Esophagus mucosa (tissue), 1 donor: ENCODE measurements at regions not wholly inside any gene's neighbourhood (a gene's known extent, or its start where the extent isn't known, plus 50 kb on each side); places are given as distances from the start of the nearest gene placed in this dataset.
"Not testable (repeated sequence)": the region's sequence is repeated elsewhere in the genome, so short reads cannot be mapped to it uniquely, and the experiment has no call there.

Source experiments
- ATAC-seq: fragments of 200-7000 bp; cut with Tn5 transposase; one replicate; pipeline ENCODE4 v1.9.1; 2020
- donor health status: DM: yes; HTN: yes; CAD: no.

DNA sequence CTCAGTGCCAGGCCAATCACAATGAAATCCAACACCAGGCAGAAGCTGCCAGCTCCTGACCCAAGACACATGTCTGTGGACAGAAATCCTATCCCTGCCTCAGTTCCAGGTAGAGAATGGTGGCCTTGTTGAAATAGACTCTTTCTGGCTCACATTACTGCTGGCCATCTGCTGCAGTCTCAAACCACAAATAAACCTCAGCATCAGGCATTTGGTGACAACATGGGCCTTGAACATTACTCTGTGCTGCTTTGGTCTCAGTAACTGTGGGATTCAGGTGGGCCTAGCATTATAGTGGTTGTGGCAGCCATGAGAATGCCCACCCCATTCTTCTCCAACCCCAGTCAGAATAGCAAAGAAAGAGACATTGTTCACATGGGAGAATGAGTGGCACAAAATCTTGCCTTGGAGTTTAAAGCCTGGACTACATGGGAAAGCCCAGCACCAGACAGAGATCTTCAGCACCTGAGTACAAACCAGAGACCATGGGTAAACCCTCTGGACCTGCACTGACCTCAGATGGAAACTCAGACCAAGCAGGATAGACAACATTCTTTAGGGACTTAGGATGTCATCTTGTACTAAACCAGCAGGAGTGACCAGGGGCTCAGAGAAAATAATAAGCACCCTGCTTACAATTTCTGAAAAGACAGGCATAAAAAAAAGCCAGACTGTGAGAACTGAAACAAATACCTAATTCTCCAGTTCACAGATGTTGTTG is 50.4 kb upstream of the TRAM1L1 start:
- ATAC-seq: no peak

DNA sequence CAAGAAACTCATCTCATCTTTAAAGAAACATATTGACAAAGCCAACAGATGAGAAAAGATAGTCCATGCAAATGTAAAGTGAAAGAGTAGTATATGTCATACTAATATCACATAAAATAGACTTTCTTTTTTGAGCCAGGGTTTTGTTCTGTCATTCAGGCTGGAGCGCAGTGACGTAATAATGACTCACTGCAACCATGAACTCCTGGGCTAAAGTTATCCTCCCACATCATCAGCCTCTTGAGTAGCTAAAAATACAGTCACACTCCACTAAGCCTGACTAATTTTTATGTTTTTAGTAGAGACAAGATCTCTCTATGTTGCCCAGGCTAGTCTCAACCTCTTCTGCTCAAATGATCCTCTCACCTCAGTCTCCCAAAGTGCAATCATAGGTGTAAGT is 51.8 kb upstream of the TRAM1L1 start:
- ATAC-seq: peak; percentile 37

DNA sequence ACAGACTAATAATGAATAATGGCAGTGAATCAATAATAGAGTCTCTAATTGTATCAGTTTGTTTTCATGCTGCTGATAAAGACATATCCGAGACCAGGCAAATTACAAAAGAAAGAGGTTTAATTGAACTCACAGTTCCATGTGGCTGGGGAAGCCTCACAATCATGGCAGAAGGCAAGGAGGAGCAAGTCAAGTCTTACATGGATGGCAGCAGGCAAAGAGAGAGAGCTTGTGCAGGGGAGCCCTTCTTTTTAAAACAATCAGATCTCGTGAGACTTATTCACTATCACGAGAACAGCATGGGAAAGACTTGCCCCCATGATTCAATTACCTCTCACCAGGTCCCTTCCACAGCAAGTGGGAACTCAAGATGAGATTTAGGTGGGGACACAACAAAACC is 53.4 kb upstream of the TRAM1L1 start:
- not testable (repeated sequence) for ATAC-seq

DNA sequence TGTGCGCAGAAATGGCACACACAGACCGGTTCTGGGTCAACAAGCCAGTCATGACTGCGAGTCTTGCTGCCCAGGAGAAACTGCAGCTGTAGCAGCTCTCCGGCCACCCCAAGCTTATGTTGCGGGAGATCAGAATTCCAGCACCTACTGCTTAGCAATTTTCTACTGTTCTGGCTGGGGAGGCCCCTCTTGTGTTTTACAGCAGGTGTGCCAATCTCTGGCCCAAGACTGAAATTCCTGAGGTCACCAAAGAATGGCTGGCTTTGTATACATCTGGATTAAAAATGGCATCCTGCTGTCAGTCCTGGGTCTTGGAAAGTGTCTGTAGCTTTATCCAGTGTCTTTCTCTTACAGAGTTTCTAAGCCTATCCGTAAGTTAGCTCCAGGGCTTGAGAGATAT is 68.9 kb upstream of the TRAM1L1 start:
- ATAC-seq: no peak

DNA sequence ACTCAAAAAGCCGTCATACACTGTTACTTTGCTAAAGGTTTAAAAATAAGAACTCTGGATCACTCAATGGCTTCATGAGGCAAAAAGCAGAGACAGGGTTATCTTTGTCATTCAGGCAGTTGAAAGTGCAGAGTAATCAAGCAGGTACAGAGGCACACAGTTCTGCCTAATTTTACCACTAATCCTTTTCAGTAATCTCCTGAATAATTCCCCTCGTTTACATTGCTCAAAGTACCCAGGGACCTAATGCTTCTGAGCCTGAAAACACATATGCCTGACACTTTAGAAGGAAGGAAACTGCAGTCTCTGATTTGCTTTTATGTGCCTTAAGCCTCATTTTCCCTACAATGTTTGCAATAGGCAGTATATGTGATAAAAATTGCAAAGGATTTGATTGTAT is 71.4 kb upstream of the TRAM1L1 start:
- no peak for ATAC-seq

DNA sequence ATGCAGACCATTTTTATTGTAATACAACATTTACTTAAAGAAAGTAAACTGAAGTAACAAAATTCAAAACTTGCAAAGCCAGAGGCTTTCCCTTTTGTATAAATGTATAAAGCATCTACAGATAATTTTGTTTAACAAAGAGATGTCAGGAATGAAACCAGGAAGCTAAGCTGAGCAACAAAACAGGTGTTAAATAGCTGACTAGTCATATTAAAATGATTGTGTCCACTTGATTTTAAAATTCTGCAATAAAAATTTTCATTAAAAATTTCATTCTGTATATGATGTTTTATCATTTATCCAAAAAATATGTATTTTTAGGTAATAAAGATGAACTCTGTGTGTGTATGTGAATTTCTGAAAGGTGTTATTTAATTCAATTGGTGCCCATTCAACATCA is 72.0 kb upstream of the TRAM1L1 start:
- no peak for ATAC-seq

DNA sequence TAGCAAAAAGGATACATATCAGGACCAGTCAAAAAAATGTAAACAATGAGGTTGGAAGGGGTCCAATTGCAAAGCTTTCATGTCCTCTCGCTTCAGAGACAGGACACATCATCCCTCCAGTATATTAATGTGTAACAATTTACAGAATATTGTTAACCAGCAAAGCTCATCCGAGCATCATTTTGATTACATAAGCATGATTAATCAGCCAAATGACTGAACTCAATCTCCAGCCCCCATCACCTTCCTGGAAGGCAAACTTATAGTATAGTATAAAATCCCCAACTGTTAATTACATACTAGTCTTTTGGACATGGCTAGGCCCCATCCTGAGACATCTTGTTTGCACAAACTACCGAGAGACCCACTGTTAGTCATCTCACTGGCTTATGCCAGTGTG is 77.6 kb upstream of the TRAM1L1 start:
- ATAC-seq: no peak

DNA sequence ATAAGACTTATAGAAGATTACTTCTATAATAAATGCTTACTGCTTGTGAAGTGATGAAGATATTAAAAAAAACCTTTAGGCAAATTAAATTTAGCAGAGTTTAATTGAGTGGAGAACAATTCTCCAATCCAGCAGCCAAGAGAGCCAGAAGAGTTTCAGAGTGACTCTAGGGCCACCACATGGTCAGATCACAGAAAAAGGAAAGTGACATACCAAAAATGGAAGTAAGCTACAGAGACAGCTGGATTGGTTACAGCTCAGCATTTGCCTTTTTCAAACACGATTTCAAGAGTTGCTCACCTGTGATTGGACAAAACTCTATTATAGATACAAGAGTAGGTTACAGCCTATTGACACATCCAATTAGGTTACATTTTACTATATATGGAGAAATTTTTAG is 79.0 kb upstream of the TRAM1L1 start:
- no peak for ATAC-seq

DNA sequence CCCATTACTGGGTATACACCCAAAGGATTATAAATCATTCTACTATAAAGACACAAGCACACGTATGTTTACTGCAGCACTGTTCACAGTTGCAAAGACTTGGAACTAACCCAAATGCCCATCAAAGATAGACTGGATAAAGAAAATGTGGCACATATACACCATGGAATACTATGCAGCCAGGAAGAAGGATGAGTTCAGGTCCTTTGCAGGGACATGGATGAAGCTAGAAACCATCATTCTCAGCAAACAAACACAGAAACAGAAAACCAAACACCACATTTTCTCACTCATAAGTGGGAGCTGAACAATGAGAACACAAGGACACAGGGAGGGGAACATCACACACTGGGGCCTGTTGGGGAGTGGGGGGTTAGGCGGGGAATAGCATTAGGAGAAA is 90.0 kb upstream of the TRAM1L1 start:
- ATAC-seq: not testable (repeated sequence)

DNA sequence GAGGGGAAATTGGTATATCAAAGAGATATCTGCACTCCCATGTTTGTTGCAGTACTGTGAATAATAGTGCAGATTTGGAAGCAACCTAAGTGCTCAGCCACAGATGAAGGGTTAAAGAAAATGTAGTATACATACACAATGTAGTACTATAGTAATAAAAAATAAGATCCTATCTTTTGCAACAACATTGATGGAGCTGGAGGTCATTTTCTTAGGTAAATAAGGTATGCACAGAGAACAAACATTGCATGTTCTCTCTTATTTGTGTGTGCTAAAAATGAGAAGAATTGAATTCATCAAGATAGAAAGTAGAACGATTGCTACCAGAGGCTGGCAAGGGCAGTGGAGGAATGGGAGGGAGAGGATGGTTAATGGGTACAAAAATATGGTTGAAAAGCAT is 117.9 kb upstream of the TRAM1L1 start:
- ATAC-seq: no peak

DNA sequence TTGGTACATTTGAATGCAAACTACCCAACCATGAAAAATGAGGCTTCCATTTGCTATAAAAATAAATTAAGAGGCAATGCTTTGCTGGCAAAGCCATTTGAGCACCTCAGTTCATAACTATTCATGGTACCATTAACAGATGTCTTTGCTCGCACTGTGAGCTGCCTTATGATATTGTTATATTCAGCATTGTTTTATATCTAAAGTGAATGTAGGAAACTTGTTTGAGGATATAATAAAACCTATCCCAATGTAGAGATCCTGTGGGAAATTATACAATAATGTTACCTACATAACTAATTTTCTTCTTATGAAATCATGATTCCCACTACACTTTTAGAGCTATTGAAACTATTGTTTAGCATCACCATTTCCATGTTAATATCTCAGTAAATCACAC is 125.2 kb upstream of the TRAM1L1 start:
- no peak for ATAC-seq

DNA sequence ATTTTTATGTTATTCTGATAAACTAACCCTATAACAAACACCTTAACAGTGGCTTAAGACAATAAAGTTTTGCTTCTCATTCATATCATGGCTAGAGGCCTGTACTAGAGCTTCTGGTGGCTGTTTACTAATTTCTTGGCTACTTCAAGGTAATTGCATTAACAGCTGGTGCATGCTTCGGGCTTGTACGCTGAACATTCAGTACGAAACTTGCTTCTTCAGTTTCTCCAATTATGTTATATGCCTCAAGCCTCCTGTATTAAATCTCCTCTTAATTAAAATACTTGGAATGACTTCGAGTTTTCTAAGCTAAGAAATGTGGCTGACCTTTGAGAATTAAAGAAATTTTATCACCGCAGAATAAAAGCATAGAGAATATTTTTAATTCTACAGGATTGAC is 138.9 kb upstream of the TRAM1L1 start:
- no peak for ATAC-seq

DNA sequence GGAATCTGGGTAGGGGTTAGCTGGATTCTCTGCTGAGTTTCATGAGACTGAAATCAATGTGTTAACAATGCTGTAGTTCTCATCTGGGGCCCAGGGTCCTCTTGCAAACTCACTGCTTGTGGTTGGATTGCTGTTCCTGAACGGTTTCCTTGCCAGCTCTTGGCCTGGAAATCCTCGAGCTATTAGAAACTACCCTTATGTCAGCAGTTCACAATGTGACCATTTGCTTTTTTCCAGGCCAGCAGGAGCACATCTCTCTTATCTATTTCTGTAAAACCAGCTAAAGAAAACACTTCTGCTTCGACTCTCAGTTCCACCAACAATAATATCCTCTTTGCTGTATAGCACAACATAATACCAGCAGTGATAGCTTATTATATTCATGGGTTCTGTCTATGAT is 140.1 kb upstream of the TRAM1L1 start:
- no peak for ATAC-seq

DNA sequence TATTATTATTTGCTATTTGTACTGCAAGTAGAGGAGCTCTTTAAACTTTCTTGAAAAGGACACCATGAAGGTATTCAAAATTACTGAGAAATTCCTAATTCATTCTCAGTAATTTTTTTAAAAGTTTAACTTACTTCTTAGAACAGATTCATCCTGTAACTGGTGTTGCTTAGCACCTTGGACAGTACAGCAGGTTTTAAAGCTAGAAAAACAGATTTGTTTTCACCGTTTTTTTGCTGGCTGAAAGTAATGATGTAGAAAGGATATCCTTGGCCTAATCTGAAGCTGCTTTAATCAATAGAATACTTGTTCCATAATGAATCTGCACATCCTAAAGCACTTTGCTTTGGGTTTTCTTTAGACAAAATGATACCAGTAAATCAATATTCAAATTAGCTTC is 142.5 kb upstream of the TRAM1L1 start:
- ATAC-seq: no peak

DNA sequence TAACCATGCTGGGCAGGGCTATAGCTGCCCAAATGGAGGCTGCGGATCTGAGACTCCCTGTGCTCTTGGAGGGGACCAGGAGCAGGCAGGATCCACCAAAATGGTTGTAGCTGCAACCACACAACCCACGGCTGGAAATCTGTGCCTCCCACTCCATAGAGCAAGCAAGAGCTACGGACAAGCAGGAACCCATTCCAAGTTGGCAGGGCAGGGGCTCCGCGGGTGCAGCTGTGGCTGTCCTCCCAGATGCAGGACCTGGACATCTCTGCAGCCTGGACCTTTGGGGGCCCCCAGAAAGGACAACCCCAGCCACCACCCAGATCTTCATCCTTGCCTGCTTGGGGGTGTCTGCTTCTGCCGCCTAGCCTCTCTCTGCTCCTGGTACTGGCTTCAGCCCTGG is 154.1 kb upstream of the TRAM1L1 start:
- no peak for ATAC-seq

DNA sequence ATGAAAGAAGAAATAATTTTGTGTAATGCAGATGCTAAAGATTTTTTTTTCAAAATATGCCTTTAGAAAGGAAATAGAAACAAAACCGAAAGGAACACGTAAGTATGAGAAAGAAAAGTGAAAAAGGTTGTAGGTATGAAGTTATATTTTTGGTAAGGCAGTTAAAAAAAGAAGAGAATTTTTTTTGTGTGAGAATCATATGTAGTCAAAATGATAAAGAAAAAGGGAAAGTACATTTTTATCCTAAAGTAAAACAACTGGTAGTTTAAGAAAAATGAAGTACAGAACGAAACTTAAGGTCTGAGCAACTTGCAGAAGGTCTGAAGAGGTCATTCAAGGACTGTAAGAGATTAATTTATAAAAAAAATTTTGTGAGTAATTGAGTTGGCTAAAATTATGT is 164.0 kb upstream of the TRAM1L1 start:
- no peak for ATAC-seq

DNA sequence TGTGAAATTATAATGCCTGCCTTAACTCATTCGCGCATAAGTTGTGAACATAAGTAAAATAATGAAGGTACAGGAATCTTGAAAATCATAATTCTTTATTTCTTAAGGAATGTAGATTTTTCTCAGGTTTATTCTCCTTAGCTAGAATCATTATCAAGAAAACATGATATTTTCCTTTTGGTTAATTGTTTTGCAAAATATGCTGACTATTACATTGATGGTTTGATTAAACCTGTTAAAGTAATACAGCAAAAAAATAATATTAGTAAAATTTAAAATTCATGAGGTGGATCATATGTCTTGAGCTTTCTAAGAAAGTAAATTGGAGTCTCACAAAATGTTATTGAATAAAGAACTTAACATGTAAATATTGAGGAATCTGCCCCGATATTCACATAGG is 178.7 kb upstream of the TRAM1L1 start:
- no peak for ATAC-seq

DNA sequence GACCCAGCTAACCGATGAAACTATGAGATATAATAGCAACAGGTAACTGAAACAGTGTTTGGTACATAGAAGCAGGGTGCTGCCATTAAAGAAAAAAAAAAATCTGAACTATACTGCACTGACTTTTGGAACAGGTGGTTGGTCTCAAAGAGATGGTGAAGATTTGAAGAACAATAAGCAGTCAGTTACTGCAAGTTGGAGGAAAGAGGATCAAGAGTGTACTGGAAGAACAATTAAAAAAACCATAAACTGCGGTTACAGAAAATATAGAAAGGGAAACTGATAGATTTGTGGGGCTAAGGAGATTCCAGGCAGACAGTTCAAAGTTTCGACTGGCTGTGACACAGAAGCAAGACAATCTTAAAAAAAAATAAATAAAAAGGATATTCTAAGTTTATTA is 181.9 kb upstream of the TRAM1L1 start:
- ATAC-seq: no peak

DNA sequence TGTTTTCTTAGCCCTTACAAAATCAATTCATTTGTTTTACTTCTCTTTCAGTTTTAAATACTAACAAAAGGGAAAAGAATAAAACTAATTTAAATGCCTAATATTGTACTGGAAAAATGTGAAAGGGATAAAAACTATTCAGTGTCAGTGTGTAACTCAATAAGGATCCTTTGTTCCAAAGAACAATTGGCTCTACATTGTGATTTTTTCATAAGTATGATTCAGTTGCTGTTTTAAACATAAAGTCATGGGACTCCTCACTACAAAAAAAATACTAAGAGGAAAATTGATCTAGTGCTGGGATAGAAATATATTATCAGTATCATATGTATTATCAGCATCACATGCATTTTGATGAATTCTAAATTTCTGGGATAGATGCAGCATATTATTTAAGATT is 199.4 kb upstream of the TRAM1L1 start:
- ATAC-seq: no peak

DNA sequence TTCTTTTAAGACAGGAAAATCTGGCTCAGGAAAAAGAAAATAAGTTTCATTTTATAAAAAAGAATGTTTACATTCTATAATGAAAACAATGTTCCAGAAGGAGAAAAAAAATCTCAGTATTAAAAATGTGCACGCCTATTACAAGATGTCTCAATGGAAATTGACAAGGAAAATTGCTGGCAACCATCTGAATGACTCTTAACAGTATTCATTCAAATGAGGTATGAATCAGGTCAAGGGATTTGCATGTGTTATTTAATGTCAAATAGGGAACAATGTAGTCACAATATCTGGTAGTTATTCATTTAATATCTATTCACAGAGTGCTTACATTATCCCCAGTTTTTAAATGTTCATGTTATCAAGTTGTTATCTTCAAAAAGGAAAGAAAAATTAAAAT is 208.4 kb upstream of the TRAM1L1 start:
- no peak for ATAC-seq

DNA sequence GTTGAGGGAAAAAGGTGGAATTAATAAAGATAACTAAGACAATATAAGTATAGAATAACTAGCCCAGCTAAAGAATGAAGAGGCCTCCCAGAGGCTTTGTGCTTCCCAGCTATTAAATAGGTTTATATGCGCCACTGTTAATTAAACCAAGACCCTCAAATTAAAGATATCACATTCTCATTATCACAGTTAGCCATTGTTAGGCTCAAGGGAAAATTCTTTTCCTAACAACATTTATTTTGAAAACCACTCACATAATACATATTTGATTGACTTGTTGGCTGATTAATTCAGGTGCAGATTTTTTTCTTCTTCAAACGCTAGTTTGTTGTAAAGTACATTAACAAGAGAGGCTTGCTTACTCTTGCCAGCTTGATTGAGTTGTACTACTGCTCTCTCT is 216.8 kb upstream of the TRAM1L1 start:
- ATAC-seq: no peak

DNA sequence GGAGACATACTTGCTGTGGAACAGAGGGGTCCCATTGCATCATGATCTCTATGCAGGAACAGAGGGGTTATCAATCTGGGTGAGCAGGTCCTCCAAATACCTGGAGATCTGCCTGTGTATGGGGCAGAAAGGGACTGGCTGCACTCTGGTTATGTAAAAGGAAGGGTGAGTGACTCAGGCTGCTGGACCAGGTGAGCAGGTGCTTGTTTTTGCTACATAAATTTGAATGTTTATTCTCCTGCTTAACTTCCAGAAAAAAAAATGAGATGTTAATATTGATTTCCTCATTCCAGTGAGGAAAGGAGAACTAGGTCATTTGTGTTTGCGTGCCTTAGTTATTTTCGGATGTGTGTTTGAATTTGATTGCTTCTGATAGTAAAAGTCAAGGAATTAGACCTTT is 225.8 kb upstream of the TRAM1L1 start:
- ATAC-seq: no peak

DNA sequence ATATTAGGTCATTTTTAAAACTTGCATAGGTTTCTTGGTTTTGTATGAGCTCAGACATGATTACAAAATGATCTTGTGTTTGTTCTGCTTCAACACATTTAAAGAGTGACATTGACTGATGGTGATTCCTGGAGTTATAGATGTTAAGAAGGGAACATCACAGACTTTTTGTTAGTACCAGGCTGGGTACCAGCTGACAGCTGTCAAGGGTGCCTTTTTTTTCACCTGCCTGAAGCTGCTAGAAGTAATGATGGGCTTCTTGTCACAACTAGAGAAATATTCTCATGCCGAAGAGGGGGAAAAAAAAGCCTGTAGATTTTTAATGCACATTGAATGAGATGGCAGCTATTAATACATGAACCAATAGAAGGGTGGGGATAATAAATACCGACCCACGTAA is 226.6 kb upstream of the TRAM1L1 start:
- ATAC-seq: no peak

DNA sequence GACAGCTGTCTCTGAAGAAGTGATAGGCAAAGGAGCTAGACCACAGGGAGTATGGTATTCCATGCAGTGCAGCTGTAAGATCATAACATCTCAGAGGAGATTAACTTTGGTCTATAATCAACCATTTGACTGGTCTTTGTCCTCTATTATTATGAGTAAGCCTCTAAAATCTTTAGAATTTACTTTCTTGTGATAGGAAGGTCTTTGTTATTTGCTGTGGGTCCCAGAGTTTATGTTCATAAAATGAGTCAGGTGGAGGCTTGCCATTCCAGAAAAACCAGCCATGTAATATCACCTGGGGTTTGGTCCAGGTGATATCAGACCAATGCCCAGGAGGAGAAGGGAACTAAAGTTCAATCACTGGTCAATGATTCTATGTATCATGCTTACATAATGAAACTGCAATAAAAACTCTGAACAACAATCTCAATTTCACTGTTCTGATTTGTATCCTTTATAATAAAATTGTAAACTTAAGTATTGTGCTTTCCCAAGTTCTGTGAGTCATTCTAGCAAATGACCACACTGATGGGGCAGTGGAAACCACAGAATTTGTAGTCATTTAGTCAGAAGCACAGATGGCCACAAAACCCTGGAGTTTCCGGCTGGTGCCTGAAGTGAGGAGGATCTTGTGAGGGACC is 239.6 kb upstream of the TRAM1L1 start:
- no peak for ATAC-seq

DNA sequence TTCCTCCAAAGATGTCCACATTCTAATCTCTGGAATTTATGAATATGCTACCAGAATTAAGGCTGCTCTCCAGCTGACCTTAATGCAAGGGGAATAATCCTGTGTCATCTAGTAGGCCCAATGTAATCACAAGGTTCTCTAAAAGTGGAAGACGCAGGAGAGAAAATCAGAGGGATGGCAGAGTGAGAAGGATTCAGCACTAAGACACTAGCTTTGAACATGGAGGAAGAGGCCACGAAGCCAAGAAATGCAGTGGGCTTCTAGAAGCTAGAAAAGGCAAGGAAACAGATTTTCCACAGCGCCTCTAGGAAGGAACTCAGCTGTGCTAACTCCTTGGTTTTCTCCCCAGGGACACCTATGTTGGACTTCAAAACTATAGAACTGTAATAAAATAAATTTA is 240.7 kb upstream of the TRAM1L1 start:
- no peak for ATAC-seq
